NCI-H748 (cell line): ENCODE measurements at regions not wholly inside any gene's neighbourhood (a gene's known extent, or its start where the extent isn't known, plus 50 kb on each side); places are given as distances from the start of the nearest gene placed in this dataset.

Experiments
- DNase-seq: peaks from one replicate; lab custom pipeline; 2025; ENCODE audit not compliant: unreplicated experiment; lab: John Stamatoyannopoulos, UW

DNA sequence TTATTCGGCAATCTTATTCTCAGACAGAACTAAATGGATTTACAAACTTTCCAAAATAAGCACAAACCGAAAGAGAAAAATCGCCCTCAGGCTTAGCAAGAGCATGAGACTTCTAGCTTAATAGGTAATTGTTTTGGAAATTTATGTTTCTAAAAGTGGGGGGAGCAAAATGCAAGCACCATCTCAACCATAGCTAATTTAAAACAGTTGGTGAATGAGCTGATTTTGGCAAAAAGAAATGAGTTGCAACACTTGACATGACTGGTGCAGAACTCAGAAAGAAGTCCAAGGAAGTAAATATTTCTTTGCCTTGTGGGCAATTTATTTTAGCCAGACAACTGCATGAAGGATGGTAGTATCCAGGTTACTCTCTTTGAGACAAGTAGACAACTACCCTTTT is 71.5 kb upstream of the PTGFR start:
- no peak for DNase-seq

DNA sequence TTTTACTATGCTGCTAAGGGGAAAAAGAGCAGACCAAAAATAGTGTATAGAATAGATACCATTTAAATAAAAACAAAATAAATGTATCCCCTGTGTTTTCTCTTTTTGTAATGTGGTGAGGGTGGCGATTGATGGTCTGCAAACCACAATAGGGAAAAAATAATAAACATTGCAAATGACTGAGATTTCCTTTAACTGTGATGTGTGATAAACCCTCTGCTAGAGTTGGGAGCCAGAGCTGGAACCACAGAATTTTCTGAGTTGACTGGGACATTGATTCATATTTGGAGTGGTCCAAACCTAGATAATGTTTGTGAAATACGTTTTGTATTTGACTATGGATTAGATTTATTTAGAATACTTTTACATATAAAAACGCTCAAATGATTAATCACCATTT is 70.6 kb upstream of the PTGFR start:
- DNase-seq = no peak

DNA sequence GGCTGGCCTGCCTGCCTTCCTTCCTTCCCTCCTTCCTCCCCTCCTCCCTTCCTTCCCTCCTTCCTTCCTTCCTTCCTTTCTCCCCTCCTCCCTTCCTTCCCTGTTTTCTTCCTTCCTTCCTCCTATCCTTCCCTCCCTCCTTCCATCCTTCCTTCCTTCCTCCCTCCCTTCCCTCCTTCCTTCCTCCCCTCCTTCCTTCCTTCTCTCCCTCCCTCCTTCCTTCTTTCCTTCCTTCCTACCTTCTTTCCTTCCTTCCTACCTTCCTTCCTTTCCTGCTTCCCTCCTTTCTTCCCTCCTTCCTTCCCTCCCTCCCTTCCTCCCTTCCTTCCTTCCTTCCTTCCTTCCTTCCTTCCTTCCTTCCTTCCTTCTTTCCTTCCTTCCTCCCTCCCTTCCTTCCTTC is 70.1 kb upstream of the PTGFR start:
- no peak for DNase-seq

DNA sequence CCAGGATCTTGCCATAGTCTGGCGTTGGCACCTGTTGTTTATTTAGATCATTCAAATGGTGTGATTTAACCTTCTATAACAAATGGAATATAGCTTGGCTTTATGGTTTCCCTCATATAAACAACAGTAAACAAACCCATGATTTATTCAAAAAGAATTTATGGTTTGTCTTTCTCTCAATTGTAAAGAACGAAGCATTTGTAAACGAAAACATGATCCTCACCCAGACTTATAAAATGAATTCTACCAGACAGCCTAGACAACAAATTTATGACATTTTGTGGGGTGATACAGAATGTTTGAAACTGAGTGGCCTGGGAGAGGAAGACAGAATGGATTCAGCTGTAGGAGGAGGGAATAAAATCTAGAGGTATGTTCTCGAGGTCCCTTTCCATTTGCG is 66.1 kb upstream of the PTGFR start:
- no peak for DNase-seq

DNA sequence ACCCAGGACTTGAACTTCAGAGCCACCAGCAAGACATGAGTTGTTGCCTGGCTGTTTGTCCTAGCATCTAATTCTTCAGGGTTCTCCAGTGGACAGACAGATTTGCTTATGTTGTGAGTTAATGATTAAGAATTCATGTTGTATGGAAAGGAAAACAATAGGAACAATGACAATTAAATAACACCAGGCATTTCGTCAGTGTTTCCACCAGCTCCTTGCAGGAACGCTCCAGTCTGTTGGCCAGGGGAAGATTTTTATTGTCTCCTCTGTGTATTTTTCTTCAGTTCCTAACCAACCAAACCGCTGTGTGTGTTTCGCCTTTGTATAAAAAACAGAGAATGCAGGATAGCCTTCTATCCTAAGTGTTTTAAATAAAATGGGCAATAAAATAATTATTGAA is 64.4 kb upstream of the PTGFR start:
- DNase-seq = no peak

DNA sequence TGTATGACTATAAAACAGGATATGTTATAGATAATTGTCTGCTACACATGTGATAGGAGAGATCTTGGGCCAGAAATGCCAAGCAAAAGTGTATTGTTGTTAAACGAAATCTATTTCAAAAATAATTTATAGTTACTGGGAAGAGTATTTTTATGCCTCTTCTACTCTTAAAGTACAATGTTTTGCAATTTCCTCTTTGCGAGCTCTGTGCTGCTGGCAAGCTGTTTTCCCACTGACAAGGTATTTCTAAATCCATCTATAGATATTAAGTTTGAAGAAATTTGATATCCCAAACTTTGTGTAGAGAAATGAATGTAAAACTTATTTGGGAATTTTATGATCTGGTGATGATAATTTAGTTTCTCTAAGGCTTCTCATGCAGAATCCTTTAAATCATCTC is 63.3 kb upstream of the PTGFR start:
- DNase-seq = no peak

DNA sequence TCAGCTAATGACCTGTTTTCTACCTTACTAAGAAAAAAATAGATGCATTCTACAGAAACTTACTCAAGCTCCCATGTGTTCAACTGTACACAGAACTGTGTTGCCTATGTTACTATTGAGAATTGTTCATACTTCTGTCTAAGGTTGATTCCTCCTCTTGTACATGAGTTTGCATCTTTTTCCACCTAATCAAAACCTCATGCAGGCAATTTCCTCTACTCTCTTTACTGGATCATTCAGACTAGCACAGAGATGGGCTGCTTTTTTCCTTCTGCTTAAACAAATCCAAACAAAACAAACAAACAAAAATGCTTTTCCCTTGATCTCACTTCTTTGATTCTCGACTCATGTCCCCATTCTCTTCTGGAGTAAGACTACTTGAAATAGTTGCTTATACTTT is 58.8 kb upstream of the PTGFR start:
- no peak for DNase-seq

DNA sequence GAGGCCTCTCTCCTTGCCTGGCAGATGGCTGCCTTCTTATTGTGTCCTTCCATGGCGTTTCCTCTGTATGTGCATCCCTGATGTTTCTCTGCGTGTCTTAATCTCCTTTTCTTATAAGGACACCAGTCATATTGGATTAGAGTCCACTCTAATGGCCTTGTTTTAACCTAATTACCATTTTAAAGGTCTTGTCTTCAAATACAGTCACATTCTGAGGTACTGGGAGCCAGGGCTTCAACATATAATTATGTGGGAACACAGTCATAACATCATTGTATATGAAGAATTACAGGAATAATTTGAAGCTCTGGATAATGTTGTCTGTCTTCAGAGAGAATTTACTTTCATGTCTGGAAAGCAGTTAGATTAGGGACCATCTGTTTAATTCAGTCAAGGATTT is 56.4 kb upstream of the PTGFR start:
- no peak for DNase-seq

DNA sequence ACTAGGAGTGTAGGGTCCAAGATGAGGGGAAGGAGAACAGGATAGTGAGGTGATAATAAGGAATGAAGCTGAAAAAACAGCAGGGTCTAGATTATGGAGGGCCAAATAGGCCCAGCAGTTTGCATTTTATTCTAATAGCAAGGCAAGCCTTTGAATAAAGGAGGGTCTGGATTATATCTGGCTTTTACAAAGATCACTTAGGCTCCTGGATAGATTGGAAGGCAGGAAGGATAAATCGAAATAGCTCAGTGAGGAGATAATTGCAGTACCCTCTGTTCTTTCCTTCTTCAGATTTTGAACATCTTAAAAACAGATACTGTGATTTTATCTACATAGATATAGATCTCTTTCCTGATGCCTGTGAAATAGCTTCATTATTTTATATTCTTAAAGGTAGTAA is 53.8 kb upstream of the PTGFR start:
- DNase-seq = no peak

DNA sequence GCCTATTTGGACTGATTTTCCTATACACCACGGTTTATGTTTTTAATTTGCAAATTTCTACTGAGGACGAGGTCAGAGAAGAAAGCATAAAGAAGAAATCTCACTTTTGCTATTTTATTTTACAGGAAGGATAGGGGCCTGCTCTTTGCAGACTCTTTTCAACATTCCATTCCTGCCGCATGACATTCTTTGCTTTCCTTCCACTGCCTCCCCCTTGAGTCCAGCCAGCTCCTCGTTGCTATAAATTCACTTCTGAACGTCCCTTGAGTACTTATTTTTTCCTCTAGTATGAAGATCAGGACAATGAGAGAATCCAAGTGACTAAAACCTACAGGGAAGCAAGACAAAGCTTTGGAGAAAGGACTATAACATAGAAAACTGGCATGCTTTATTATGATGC is 53.4 kb upstream of the PTGFR start:
- no peak for DNase-seq

DNA sequence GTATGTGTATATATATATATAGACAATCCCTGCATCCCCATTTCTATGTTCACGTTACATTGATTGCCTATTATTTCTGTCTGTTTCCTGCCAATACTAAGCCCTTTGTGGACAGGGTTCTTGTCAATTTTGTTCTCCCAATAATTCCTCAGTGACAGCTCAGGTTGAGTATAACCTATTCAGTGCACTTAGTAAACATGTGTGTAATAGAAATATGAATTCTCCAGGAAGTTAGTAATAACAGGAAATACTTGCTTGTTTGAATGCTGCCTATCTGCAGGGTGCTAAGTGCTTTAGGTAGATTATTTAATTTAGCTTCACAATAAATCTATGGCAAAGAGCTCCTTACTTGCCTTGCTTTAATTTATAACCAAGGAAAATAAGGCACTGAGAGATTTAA is 52.8 kb upstream of the PTGFR start:
- no peak for DNase-seq

DNA sequence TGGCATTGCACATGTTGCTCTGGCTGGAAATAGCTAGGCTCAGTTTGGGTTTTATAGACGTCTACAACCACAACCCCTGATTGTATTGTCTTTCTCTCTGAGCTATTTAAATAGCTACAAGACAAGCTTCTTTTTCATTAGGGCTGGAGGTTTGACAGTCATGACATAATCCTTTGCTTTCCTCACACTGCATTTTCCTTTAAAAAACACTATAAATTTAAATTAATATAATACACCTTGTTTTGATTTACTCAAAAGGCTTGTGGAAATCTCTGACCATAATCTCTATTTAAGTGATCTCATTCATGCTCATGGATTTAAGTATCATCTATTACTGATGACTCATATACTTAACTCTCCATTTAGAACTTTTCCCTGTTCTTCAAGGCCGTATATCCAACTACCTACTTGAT is 50.4 kb upstream of the PTGFR start:
- no peak for DNase-seq
